LNCaP clone FGC (cell line): ENCODE measurements at regions not wholly inside any gene's neighbourhood (a gene's known extent, or its start where the extent isn't known, plus 50 kb on each side); places are given as distances from the start of the nearest gene placed in this dataset.

Experiments
- DNase-seq: peaks from one replicate; pipeline ENCODE4 v3.0.0-alpha.2; 2011; ENCODE audit warnings: low read depth
- H3K4me3 ChIP-seq: 2 replicates; pipeline ENCODE4 v1.5.1; 2011; ENCODE audit warnings: mild to moderate bottlenecking, low read depth, low read length, control low read depth
- CTCF ChIP-seq: IDR thresholded peaks from 2 replicates; pipeline ENCODE4 v1.5.1; 2012; ENCODE audit warnings: mild to moderate bottlenecking; ENCODE audit not compliant: control insufficient read depth, insufficient read depth; ENCODE audit errors: extremely low read depth

DNA sequence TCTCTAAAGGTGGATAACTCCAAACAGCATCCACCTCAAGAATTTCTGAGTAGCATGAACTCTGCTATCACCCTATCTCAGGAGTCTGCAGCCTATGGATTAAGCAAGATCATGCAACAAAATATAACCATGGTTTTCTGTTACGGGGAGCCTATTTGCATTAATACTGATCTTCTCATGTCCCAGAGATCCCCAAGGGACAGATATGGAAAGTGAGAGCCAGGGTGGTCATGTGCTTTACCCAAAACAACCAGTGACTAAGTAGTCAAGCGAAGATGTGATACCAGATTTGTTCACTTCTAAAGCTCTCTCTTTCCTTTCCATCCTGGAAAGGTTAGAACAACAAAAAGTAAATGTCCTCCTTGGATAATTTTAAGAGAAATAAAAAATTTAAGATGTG, 125.1 kb downstream of the PRRX1 start:
- DNase-seq = no peak
- TF ChIP-seq CTCF = no peak
- no peak overlapping the region for H3K4me3 ChIP-seq

DNA sequence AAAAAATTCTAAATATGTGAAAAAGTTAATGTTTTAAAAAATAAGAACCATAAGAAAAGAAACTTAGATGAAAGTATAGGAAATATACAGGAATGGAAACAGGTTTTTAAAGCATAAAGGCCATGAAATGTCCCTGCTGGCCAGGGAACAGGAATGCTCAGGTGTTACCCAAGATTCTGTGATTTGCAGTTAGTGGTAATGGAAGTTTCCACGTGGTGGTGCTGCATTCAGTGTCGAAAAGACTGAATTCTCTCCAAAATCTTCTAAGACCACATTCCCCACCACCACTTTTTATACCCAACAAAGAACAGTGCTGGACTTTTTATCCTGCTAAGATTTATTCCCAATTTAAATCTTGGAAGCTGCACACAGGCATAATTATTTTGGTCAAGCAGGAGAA, 126.2 kb downstream of the PRRX1 start:
- TF ChIP-seq CTCF = no peak
- no peak overlapping the region for H3K4me3 ChIP-seq
- no peak for DNase-seq

GRCh38 chr1:170790651-170791071, 126.7 kb downstream of the PRRX1 start:
- no peak overlapping the region for H3K4me3 ChIP-seq
- no peak for DNase-seq
- TF ChIP-seq CTCF = no peak

DNA sequence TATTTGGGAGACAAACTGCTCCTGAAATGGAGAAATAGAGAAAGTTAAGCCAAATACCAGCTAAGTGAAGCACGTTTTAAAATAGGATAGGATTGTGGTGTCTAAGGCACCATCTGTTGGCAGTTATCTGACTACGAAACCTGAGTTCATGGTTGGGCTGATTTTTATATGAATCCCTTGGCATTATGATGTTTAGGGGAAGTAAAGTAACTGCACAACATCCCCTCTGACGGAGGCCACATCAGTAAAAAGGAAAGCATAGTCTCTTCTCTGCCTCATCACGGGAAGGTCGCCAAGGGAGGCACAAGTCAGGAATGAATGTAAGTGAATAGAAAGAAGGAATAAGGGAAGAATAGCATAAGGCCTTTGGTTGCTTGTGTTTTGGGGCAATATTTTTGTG, 128.0 kb downstream of the PRRX1 start:
- no peak overlapping the region for H3K4me3 ChIP-seq
- no peak for TF ChIP-seq CTCF
- no peak for DNase-seq

- no peak for DNase-seq
- H3K4me3 ChIP-seq = no peak overlapping the region
- TF ChIP-seq CTCF = no peak
Observed at GRCh38 chr1:170800265-170800664, 135.1 kb upstream of the MROH9 start.

DNA sequence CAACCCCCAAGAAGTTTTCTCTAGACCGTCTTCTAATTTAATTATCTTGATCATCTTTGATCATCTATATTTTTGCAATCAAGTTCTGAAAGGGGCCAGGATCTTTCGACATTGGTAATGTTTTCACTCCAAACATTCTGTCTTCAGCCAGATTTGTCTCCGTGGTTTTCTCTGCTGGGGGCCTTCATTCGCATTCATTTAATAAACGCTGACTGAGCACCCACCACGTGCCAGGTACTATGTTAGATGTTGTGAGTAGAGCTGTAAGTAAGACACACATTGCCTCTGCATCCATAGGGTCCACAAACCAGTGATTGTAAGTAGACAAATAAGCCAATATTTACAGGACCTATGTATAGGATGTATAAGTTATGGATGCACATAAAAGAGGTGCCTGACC, 134.5 kb upstream of the MROH9 start:
- H3K4me3 ChIP-seq = no peak overlapping the region
- DNase-seq = no peak
- TF ChIP-seq CTCF = no peak

GRCh38 chr1:170803711-170804110, 131.6 kb upstream of the MROH9 start:
- DNase-seq = no peak
- no peak for TF ChIP-seq CTCF
- no peak overlapping the region for H3K4me3 ChIP-seq
